ENCODE measurements at regions not wholly inside any gene's neighbourhood (a gene's known extent, or its start where the extent isn't known, plus 50 kb on each side); places are given as distances from the start of the nearest gene placed in this dataset.

DNA sequence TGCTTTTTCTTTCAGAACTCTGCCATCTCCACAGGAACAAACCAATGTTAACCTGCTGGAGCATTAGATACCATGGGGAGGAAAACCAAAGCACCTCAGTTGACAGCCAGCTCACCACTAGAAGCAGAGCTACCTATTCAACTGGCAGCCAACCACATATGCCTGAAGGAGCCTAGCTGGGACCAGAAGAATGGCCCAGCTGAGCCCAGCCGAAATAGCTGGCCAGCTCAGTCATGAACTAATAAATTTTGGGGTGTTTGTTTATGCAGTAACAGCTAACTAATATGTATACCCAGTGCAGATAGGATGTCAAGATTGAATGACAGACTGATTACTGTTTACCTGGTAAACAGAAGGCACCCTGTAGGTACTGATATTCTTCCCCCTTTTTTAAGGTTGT lies 1117.5 kb downstream of the TBL1XR1 start:
- TF ChIP-seq, protein P1, sequence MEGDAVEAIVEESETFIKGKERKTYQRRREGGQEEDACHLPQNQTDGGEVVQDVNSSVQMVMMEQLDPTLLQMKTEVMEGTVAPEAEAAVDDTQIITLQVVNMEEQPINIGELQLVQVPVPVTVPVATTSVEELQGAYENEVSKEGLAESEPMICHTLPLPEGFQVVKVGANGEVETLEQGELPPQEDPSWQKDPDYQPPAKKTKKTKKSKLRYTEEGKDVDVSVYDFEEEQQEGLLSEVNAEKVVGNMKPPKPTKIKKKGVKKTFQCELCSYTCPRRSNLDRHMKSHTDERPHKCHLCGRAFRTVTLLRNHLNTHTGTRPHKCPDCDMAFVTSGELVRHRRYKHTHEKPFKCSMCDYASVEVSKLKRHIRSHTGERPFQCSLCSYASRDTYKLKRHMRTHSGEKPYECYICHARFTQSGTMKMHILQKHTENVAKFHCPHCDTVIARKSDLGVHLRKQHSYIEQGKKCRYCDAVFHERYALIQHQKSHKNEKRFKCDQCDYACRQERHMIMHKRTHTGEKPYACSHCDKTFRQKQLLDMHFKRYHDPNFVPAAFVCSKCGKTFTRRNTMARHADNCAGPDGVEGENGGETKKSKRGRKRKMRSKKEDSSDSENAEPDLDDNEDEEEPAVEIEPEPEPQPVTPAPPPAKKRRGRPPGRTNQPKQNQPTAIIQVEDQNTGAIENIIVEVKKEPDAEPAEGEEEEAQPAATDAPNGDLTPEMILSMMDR (IDR thresholded peaks at IDR 0.05; ENCODE audit: insufficient read depth, low read length, poor library complexity, severe bottlenecking) = no peak
- no peaks in the 10 kb centered on the region for H3K36me3 ChIP-seq (ENCODE audit: control insufficient read depth, insufficient read depth, low read length)
- no peaks in the 10 kb centered on the region for H3K27me3 ChIP-seq (replicated peaks; ENCODE audit: control insufficient read depth, insufficient read depth, low read length)
- no peak for DNase-seq (ENCODE audit: extremely low read depth, insufficient read length)
- H3K4me3 ChIP-seq (replicated peaks; ENCODE audit: low read depth, low read length) = no peak overlapping the region

DNA sequence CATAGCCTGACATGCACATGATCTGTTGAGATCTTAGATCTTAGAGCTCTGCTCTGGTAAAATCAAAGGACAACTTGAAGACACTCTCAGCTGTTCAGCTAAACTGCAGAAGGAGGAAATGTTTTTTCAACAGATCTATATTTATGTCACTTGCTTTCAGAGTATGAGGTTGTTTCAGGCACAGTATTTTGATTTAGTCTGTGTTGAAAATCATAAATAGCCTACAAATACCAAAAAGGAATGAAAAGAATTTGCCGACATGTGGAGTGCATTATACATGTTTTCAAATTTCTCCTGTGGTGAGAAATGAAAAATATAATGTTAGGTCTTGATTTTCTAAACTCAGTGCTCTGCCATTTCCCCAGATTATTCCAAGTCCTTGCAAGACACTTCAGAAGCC lies 1118.4 kb downstream of the TBL1XR1 start:
- H3K36me3 ChIP-seq (ENCODE audit: control insufficient read depth, insufficient read depth, low read length) = no peaks in the 10 kb centered on the region
- TF ChIP-seq, protein P1 (IDR thresholded peaks at IDR 0.05; ENCODE audit: insufficient read depth, low read length, poor library complexity, severe bottlenecking) = no peak
- H3K27me3 ChIP-seq (replicated peaks; ENCODE audit: control insufficient read depth, insufficient read depth, low read length) = no peaks in the 10 kb centered on the region
- H3K4me3 ChIP-seq (replicated peaks; ENCODE audit: low read depth, low read length) = no peak overlapping the region
- DNase-seq (ENCODE audit: extremely low read depth, insufficient read length) = no peak

DNA sequence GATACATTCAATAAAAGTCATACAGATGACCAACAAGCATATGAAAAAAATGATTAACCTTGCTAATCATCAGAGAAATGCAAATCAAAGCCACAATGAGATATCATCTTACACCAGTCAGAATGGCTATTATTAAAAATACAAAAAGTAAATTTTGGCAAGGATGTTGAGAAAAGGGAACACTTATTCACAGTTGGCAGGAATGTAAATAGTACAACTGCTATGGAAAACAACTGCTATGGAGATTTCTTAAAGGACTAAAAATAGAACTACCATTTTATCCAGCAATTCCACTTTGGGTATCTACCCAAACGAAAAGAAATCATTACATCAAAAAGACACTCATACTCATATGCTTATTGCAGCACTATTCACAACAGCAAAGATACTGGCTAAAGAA lies 1121.8 kb downstream of the TBL1XR1 start:
- TF ChIP-seq, protein P1 (IDR thresholded peaks at IDR 0.05; ENCODE audit: insufficient read depth, low read length, poor library complexity, severe bottlenecking) = no peak
- no peaks in the 10 kb centered on the region for H3K36me3 ChIP-seq (ENCODE audit: control insufficient read depth, insufficient read depth, low read length)
- DNase-seq (ENCODE audit: extremely low read depth, insufficient read length) = no peak
- no peaks in the 10 kb centered on the region for H3K27me3 ChIP-seq (replicated peaks; ENCODE audit: control insufficient read depth, insufficient read depth, low read length)
- H3K4me3 ChIP-seq (replicated peaks; ENCODE audit: low read depth, low read length) = no peak overlapping the region

DNA sequence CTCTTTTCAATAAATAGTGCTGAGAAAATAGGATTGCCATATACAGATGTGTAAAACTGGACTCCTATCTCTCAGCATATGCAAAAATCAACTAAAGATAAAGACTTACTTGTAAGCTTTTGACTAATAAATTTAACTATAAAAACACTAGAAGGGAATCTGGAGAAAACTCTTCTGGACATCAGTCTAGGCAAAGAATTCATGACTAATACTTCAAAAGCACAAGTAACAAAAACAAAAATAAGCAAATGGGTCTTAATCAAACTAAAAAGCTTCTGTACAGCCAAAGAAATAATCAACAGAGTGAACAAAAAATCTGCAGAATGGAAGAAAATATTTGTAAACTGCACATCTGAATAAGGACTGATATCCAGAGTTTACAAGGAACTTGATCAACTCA lies 1122.2 kb downstream of the TBL1XR1 start:
- Histone ChIP-seq H3K36me3 (ENCODE audit: control insufficient read depth, insufficient read depth, low read length) (no peaks in the 10 kb centered on the region), H3K27me3 (replicated peaks; ENCODE audit: control insufficient read depth, insufficient read depth, low read length) (no peaks in the 10 kb centered on the region), H3K4me3 (replicated peaks; ENCODE audit: low read depth, low read length) (no peak overlapping the region)
- TF ChIP-seq, protein P1 (IDR thresholded peaks at IDR 0.05; ENCODE audit: insufficient read depth, low read length, poor library complexity, severe bottlenecking) = no peak
- no peak for DNase-seq (ENCODE audit: extremely low read depth, insufficient read length)

DNA sequence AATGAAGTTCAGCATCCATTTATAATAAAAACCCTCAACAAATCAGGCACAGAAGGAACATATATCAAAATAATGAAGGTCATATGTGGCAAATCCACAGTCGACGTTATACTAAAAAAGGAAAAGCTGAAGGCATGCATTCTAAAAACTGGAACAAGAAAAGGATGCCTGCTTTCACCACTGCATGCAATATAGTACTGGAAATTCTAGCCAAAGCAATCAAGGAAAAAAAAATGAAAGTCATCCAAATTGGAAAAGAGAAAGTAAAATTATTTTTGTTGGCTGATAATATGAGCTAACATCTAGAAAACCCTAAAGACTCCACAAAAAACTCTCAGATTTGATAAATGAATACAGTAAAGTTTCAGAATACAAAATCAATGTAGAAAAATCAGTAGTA lies 1123.2 kb downstream of the TBL1XR1 start:
- Histone ChIP-seq H3K4me3 (replicated peaks; ENCODE audit: low read depth, low read length) (no peak overlapping the region), H3K36me3 (ENCODE audit: control insufficient read depth, insufficient read depth, low read length) (no peaks in the 10 kb centered on the region), H3K27me3 (replicated peaks; ENCODE audit: control insufficient read depth, insufficient read depth, low read length) (no peaks in the 10 kb centered on the region)
- DNase-seq (ENCODE audit: extremely low read depth, insufficient read length) = no peak
- TF ChIP-seq, protein P1 (IDR thresholded peaks at IDR 0.05; ENCODE audit: insufficient read depth, low read length, poor library complexity, severe bottlenecking) = no peak

DNA sequence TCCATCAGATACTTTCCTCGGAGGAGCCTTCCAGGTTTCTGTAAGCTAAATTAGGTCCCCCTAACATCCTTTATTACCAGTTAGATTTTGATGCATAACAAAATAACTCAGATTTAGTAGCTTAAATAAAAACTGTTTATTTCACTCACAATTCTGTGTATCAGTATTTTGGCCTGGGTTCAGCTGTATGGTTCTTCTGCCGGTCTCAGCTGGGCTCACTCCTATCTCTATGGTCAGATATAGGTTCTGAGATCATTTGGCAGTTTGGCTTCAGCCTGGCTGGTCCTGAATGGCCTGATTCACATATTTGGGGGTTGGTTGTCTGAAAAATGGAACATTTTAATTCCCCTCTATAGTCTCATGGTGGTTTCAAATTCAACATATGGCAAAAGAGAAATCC lies 1125.3 kb downstream of the TBL1XR1 start:
- no peaks in the 10 kb centered on the region for H3K36me3 ChIP-seq (ENCODE audit: control insufficient read depth, insufficient read depth, low read length)
- TF ChIP-seq, protein P1 (IDR thresholded peaks at IDR 0.05; ENCODE audit: insufficient read depth, low read length, poor library complexity, severe bottlenecking) = no peak
- no peak overlapping the region for H3K4me3 ChIP-seq (replicated peaks; ENCODE audit: low read depth, low read length)
- H3K27me3 ChIP-seq (replicated peaks; ENCODE audit: control insufficient read depth, insufficient read depth, low read length) = no peaks in the 10 kb centered on the region
- no peak for DNase-seq (ENCODE audit: extremely low read depth, insufficient read length)
